GM18507 (cell line): ENCODE measurements at regions not wholly inside any gene's neighbourhood (a gene's known extent, or its start where the extent isn't known, plus 50 kb on each side); places are given as distances from the start of the nearest gene placed in this dataset.
"Not testable (repeated sequence)": the region's sequence is repeated elsewhere in the genome, so short reads cannot be mapped to it uniquely, and the experiment has no call there.

ENCODE experiments used
- DNase-seq: peaks from one replicate; pipeline ENCODE4 v3.0.0; 2011; ENCODE audit warnings: low read depth; ENCODE audit not compliant: insufficient read length; ENCODE audit errors: extremely low spot score
- FAIRE-seq: peaks from 2 replicates; lab custom pipeline; 2011; peaks lifted over from hg19 to GRCh38; lab: Jason Lieb, UNC

GRCh38 chr17:13442361-13442760 is 159.4 kb downstream of the HS3ST3A1 start:
- FAIRE-seq, result no peak

GRCh38 chr17:13441873-13442272 is 159.9 kb downstream of the HS3ST3A1 start:
- DNase-seq (no peak), FAIRE-seq (no peak)

More at GRCh38 chr17:13442361-13442760, 159.4 kb downstream of the HS3ST3A1 start:
- no peak for DNase-seq

- no peak for DNase-seq
- no peak for FAIRE-seq
Observed at GRCh38 chr17:13437966-13438779, 163.6 kb downstream of the HS3ST3A1 start.

- DNase-seq (no peak), FAIRE-seq (no peak)
Observed at GRCh38 chr17:13435230-13435629, 166.5 kb downstream of the HS3ST3A1 start.

GRCh38 chr17:13429201-13429600 is 172.5 kb downstream of the HS3ST3A1 start:
- DNase-seq (no peak), FAIRE-seq (no peak)

GRCh38 chr17:13428611-13429042 is 173.1 kb downstream of the HS3ST3A1 start:
- no peak for FAIRE-seq
- no peak for DNase-seq

GRCh38 chr17:13426991-13427390 is 174.7 kb downstream of the HS3ST3A1 start:
- no peak for FAIRE-seq

GRCh38 chr17:13425390-13425789 is 176.3 kb downstream of the HS3ST3A1 start:
- FAIRE-seq, result no peak

More at GRCh38 chr17:13426991-13427390, 174.7 kb downstream of the HS3ST3A1 start:
- no peak for DNase-seq

GRCh38 chr17:13421581-13422130 is 180.1 kb downstream of the HS3ST3A1 start:
- FAIRE-seq, result no peak

More at GRCh38 chr17:13425390-13425789, 176.3 kb downstream of the HS3ST3A1 start:
- DNase-seq, result no peak

GRCh38 chr17:13420878-13421277 is 180.9 kb downstream of the HS3ST3A1 start:
- FAIRE-seq, result no peak
- no peak for DNase-seq

More at GRCh38 chr17:13421581-13422130, 180.1 kb downstream of the HS3ST3A1 start:
- DNase-seq, result no peak

GRCh38 chr17:13420418-13420826 is 181.3 kb downstream of the HS3ST3A1 start:
- DNase-seq, result no peak
- no peak for FAIRE-seq

- FAIRE-seq, result no peak
- no peak for DNase-seq
Observed at GRCh38 chr17:13419676-13420075, 182.1 kb downstream of the HS3ST3A1 start.

GRCh38 chr17:13418891-13419290 is 182.8 kb downstream of the HS3ST3A1 start:
- no peak for DNase-seq
- FAIRE-seq, result no peak

- FAIRE-seq (no peak), DNase-seq (no peak)
Observed at GRCh38 chr17:13417381-13417950, 184.3 kb downstream of the HS3ST3A1 start.

GRCh38 chr17:13416748-13417363 is 184.9 kb downstream of the HS3ST3A1 start:
- DNase-seq (no peak), FAIRE-seq (no peak)

- FAIRE-seq, result no peak
- DNase-seq, result no peak
Observed at GRCh38 chr17:13415871-13416416, 185.8 kb downstream of the HS3ST3A1 start.

- FAIRE-seq, result not testable (repeated sequence)
Observed at GRCh38 chr17:13415200-13415599, 186.5 kb downstream of the HS3ST3A1 start.

GRCh38 chr17:13413001-13413400 is 188.7 kb downstream of the HS3ST3A1 start:
- DNase-seq (no peak), FAIRE-seq (no peak)

More at GRCh38 chr17:13415200-13415599, 186.5 kb downstream of the HS3ST3A1 start:
- DNase-seq, result not testable (repeated sequence)

- DNase-seq (no peak), FAIRE-seq (no peak)
Observed at GRCh38 chr17:13410874-13411273, 190.9 kb downstream of the HS3ST3A1 start.

GRCh38 chr17:13410214-13410613 is 191.5 kb downstream of the HS3ST3A1 start:
- no peak for DNase-seq
- FAIRE-seq, result no peak
